Peyer's patch (tissue), 4 donors: ENCODE measurements at regions not wholly inside any gene's neighbourhood (a gene's known extent, or its start where the extent isn't known, plus 50 kb on each side); places are given as distances from the start of the nearest gene placed in this dataset.

Experiments used
- POLR2A ChIP-seq, 2 donors: fragments of 450-650 bp; IDR thresholded peaks; one replicate each; pipeline ENCODE4 v1.5.1; 2017; ENCODE audit warnings: antibody characterized with exemption in 2 of 2, mild to moderate bottlenecking in 2 of 2, moderate library complexity in 2 of 2
- TF ChIP-seq, protein P1 (sequence below), 6 experiments: fragments of 450-650 bp in 4 of 6; fragments of 200-600 bp in 2 of 6; sonication (generic) in 1 of 6; IDR thresholded peaks; one replicate each; pipeline ENCODE4 v1.5.1; 2017 to 2019; ENCODE audit warnings: antibody characterized with exemption in 6 of 6, mild to moderate bottlenecking in 3 of 6, moderate library complexity in 1 of 6

DNA sequence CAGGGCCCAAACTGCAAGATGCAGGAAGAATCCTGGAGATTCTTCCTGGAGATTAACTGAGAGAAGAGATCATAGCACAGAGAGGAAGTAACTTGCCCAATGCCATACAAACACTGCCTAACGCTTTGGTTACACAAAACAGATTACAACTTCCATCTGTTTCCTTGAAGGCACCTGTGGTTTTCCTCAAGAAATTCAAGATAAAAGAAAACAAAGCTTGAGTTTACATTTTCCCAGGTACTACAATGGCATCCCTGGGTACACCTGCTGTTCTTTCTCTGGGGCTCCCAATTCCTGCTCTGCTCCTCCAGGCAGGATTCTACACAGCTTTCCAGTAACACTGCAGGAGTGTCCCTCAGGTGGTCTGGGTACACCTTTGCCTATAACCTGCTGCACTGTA, 781.9 kb upstream of the ID2 start:
- TF ChIP-seq, protein P1, sequence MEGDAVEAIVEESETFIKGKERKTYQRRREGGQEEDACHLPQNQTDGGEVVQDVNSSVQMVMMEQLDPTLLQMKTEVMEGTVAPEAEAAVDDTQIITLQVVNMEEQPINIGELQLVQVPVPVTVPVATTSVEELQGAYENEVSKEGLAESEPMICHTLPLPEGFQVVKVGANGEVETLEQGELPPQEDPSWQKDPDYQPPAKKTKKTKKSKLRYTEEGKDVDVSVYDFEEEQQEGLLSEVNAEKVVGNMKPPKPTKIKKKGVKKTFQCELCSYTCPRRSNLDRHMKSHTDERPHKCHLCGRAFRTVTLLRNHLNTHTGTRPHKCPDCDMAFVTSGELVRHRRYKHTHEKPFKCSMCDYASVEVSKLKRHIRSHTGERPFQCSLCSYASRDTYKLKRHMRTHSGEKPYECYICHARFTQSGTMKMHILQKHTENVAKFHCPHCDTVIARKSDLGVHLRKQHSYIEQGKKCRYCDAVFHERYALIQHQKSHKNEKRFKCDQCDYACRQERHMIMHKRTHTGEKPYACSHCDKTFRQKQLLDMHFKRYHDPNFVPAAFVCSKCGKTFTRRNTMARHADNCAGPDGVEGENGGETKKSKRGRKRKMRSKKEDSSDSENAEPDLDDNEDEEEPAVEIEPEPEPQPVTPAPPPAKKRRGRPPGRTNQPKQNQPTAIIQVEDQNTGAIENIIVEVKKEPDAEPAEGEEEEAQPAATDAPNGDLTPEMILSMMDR (IDR thresholded peaks at IDR 0.05), result no peak
- TF ChIP-seq POLR2A (IDR thresholded peaks at IDR 0.05), result no peak
